ENCODE measurements at regions not wholly inside any gene's neighbourhood (a gene's known extent, or its start where the extent isn't known, plus 50 kb on each side); places are given as distances from the start of the nearest gene placed in this dataset.

DNA sequence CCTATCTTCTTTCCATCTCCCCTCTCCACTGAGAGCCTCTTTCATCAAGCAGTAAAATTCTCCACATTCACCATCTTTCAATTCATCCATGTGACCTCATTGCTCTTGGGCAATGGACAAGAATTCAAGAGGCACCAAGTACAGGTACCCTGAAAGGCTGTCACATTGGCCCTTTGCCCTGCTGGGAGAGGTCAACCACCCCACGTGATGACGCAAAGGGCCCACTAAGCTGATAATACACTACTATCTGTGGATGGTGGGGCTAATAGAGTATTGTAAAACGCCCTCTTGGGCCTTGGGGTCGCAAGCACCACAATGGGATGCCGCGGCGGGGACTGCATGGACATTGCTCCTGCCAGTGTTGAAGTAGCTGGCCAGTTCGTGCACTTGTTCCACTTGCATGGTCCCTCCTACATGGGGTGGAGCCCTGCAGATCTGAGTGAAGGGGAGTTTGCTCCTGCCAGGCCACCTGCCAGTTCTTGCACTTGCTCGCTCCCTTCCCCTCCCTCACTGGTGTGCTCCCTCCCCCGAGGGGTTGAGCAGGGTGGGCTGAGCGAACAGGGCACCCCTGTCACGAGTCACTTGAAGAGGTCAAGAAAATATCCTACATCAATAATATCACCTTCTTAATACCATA is 1578.8 kb upstream of the RAG2 start:
- no peak for TF ChIP-seq CTCF (IDR thresholded peaks at IDR 0.05)
- no peak for TF ChIP-seq ESRRA (IDR thresholded peaks at IDR 0.05; ENCODE audit: borderline replicate concordance, low read length)
- TF ChIP-seq HDAC2 (IDR thresholded peaks at IDR 0.05) = no peak
- TF ChIP-seq, protein P1, sequence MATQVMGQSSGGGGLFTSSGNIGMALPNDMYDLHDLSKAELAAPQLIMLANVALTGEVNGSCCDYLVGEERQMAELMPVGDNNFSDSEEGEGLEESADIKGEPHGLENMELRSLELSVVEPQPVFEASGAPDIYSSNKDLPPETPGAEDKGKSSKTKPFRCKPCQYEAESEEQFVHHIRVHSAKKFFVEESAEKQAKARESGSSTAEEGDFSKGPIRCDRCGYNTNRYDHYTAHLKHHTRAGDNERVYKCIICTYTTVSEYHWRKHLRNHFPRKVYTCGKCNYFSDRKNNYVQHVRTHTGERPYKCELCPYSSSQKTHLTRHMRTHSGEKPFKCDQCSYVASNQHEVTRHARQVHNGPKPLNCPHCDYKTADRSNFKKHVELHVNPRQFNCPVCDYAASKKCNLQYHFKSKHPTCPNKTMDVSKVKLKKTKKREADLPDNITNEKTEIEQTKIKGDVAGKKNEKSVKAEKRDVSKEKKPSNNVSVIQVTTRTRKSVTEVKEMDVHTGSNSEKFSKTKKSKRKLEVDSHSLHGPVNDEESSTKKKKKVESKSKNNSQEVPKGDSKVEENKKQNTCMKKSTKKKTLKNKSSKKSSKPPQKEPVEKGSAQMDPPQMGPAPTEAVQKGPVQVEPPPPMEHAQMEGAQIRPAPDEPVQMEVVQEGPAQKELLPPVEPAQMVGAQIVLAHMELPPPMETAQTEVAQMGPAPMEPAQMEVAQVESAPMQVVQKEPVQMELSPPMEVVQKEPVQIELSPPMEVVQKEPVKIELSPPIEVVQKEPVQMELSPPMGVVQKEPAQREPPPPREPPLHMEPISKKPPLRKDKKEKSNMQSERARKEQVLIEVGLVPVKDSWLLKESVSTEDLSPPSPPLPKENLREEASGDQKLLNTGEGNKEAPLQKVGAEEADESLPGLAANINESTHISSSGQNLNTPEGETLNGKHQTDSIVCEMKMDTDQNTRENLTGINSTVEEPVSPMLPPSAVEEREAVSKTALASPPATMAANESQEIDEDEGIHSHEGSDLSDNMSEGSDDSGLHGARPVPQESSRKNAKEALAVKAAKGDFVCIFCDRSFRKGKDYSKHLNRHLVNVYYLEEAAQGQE (IDR thresholded peaks at IDR 0.05) = no peak
- no peak for TF ChIP-seq ZSCAN20 (CRISPR knock-in tag; IDR thresholded peaks at IDR 0.05)
- no peak for TF ChIP-seq MYC (IDR thresholded peaks at IDR 0.05; ENCODE audit: borderline replicate concordance, low read length)
- no peak for TF ChIP-seq GATA3 (IDR thresholded peaks at IDR 0.05; ENCODE audit: borderline replicate concordance)
- TF ChIP-seq MAZ (IDR thresholded peaks at IDR 0.05; ENCODE audit: borderline replicate concordance, low read depth, low read length) = no peak
- TF ChIP-seq TP53 (CRISPR knock-in tag; IDR thresholded peaks at IDR 0.05) = no peak
